ENCODE measurements at regions not wholly inside any gene's neighbourhood (a gene's known extent, or its start where the extent isn't known, plus 50 kb on each side); places are given as distances from the start of the nearest gene placed in this dataset.

DNA sequence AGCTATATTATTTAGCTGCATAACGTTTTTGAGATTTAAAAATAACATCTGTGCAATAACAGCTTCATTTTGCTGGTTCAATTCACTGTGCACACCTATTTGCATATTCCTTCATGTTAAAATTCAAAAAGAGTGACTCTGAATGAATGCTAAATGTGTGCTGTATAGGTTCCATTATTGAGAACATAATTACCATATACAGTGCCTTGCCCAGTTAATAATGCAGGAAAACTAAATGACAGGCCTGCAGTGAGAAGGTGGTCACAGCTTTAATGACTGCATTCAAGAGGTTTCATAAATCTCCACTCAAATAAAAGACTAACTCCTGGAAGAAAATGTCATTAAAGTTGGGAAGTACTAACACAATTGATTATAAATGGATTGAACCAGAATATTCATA lies 1183.2 kb upstream of the ADGRL3 start:
- Mint-ChIP-seq H3K27me3 (ENCODE audit: low read depth) (no peaks in the 10 kb centered on the region), H3K4me1 (peaks cover 9% of the 10 kb centered on the region), H3K4me3 (no peak overlapping the region), H3K36me3 (no peaks in the 10 kb centered on the region), H3K27ac (no peak overlapping the region), H3K9me3 (no peaks in the 10 kb centered on the region)
- no peak for TF ChIP-seq CTCF (IDR thresholded peaks at IDR 0.05; ENCODE audit: unreplicated experiment)
- no peak for DNase-seq (ENCODE audit: low spot score in 2 of 2, unreplicated experiment in 2 of 2)

GRCh38 chr4:60019180-60019579 lies 1180.9 kb upstream of the ADGRL3 start:
- peaks cover 9% of the 10 kb centered on the region for H3K4me1 Mint-ChIP-seq
- H3K9me3 Mint-ChIP-seq = no peaks in the 10 kb centered on the region
- TF ChIP-seq CTCF (IDR thresholded peaks at IDR 0.05; ENCODE audit: unreplicated experiment) = no peak
- no peak overlapping the region for H3K4me3 Mint-ChIP-seq
- H3K27ac Mint-ChIP-seq = no peak overlapping the region
- no peaks in the 10 kb centered on the region for H3K36me3 Mint-ChIP-seq
- no peaks in the 10 kb centered on the region for H3K27me3 Mint-ChIP-seq (ENCODE audit: low read depth)
- no peak for DNase-seq (ENCODE audit: low spot score in 2 of 2, unreplicated experiment in 2 of 2)

GRCh38 chr4:60019946-60020345 lies 1180.2 kb upstream of the ADGRL3 start:
- no peak for TF ChIP-seq CTCF (IDR thresholded peaks at IDR 0.05; ENCODE audit: unreplicated experiment)
- Mint-ChIP-seq H3K36me3 (no peaks in the 10 kb centered on the region), H3K9me3 (no peaks in the 10 kb centered on the region), H3K27ac (no peak overlapping the region), H3K4me3 (no peak overlapping the region), H3K27me3 (ENCODE audit: low read depth) (no peaks in the 10 kb centered on the region), H3K4me1 (peaks cover 9% of the 10 kb centered on the region)
- DNase-seq (ENCODE audit: low spot score in 2 of 2, unreplicated experiment in 2 of 2) = no peak

- Mint-ChIP-seq H3K27ac (peak overlapping the region; percentile 44), H3K36me3 (no peaks in the 10 kb centered on the region), H3K4me1 (peaks cover 9% of the 10 kb centered on the region), H3K4me3 (no peak overlapping the region), H3K9me3 (no peaks in the 10 kb centered on the region), H3K27me3 (ENCODE audit: low read depth) (no peaks in the 10 kb centered on the region)
- DNase-seq (ENCODE audit: low spot score in 2 of 2, unreplicated experiment in 2 of 2) = no peak
- no peak for TF ChIP-seq CTCF (IDR thresholded peaks at IDR 0.05; ENCODE audit: unreplicated experiment)
Observed at GRCh38 chr4:60020389-60020788, 1179.7 kb upstream of the ADGRL3 start.

DNA sequence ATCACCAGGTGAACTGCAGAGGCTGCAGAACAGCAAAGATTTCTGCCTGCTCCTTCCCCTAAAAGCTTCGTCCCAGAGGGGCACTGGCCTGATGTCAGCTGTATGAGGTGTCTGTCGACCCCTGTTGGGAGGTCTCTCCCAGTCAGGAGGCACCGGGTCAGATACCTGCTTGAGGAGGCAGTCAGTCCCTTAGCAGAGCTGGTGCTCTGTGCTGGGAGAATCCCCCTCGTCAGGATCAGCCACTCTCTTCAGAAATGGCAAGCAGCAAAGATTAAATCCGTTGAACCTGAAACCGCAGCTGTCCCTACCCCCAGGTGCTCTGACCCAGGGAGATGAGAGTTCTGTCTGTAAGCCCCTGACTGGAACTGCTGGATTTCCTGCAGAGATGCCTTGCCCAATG lies 1166.3 kb upstream of the ADGRL3 start:
- Mint-ChIP-seq H3K4me1 (no peaks in the 10 kb centered on the region), H3K27me3 (ENCODE audit: low read depth) (no peaks in the 10 kb centered on the region), H3K9me3 (peaks cover 4% of the 10 kb centered on the region), H3K27ac (no peak overlapping the region), H3K4me3 (no peak overlapping the region), H3K36me3 (no peaks in the 10 kb centered on the region)
- no peak for TF ChIP-seq CTCF (IDR thresholded peaks at IDR 0.05; ENCODE audit: unreplicated experiment)
- no peak for DNase-seq (ENCODE audit: low spot score in 2 of 2, unreplicated experiment in 2 of 2)

- no peaks in the 10 kb centered on the region for H3K4me1 Mint-ChIP-seq
- no peaks in the 10 kb centered on the region for H3K27me3 Mint-ChIP-seq (ENCODE audit: low read depth)
- TF ChIP-seq CTCF (IDR thresholded peaks at IDR 0.05; ENCODE audit: unreplicated experiment) = no peak
- peaks cover 4% of the 10 kb centered on the region for H3K9me3 Mint-ChIP-seq
- H3K36me3 Mint-ChIP-seq = no peaks in the 10 kb centered on the region
- H3K4me3 Mint-ChIP-seq = no peak overlapping the region
- no peak for DNase-seq (ENCODE audit: low spot score in 2 of 2, unreplicated experiment in 2 of 2)
- no peak overlapping the region for H3K27ac Mint-ChIP-seq
Observed at GRCh38 chr4:60034361-60034760, 1165.8 kb upstream of the ADGRL3 start.

All from mesothelial cell of epicardium (in vitro differentiated cells).